ENCODE measurements at regions not wholly inside any gene's neighbourhood (a gene's known extent, or its start where the extent isn't known, plus 50 kb on each side); places are given as distances from the start of the nearest gene placed in this dataset.

DNA sequence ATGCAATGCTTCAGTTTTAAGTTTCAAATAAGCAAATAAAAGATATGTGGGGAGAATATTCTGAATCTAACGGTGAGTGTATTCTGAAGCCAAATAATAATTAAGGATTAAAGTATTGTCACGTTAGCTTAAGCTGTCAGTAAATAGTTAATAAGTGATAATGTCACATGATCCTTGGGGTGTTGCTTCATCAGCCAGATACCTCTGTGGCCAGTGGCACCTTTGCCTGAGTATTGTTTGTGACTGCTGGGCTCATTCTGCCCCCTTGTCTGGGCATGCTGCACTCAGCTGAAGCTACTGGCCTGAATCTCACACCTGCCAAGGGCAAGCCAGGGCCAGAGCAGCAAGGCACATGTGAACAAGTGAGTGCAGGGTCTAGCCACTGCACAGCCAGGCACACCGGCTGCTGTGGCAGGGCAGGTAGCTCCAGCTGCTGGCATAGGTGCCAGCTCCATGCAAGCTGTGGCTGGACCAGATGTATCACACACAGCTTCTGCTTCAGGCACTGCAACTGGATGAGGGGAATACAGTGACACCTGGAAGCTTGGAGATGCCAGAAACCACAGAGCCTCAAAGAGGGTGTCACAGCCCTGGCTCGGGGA is 739.7 kb downstream of the SLC6A15 start:
- Histone ChIP-seq H3K79me2 (ENCODE audit: insufficient read depth, low read length) (no peaks in the 10 kb centered on the region), H3K27me3 (ENCODE audit: insufficient read depth, low read length) (no peaks in the 10 kb centered on the region), H3K9ac (ENCODE audit: low read length) (no peak overlapping the region), H3K4me1 (ENCODE audit: insufficient read depth, low read length, severe bottlenecking) (no peaks in the 10 kb centered on the region), H3K36me3 (ENCODE audit: insufficient read depth, low read length) (no peaks in the 10 kb centered on the region), H4K20me1 (ENCODE audit: insufficient read depth, low read length) (no peaks in the 10 kb centered on the region), H3K9me2 (ENCODE audit: low read depth, low read length) (no peaks in the 10 kb centered on the region), H3K27ac (ENCODE audit: low read depth, low read length, poor library complexity, severe bottlenecking) (no peak overlapping the region), H3K4me2 (ENCODE audit: low read length) (no peak overlapping the region), H2AFZ (ENCODE audit: low read length) (no peak overlapping the region), H3K9me3 (ENCODE audit: low read length) (no peaks in the 10 kb centered on the region), H3F3A (ENCODE audit: insufficient read depth, low read length) (no peaks in the 10 kb centered on the region), H3K4me3 (ENCODE audit: low read depth, low read length, poor library complexity, severe bottlenecking) (no peak overlapping the region)
- TF ChIP-seq, protein P1, sequence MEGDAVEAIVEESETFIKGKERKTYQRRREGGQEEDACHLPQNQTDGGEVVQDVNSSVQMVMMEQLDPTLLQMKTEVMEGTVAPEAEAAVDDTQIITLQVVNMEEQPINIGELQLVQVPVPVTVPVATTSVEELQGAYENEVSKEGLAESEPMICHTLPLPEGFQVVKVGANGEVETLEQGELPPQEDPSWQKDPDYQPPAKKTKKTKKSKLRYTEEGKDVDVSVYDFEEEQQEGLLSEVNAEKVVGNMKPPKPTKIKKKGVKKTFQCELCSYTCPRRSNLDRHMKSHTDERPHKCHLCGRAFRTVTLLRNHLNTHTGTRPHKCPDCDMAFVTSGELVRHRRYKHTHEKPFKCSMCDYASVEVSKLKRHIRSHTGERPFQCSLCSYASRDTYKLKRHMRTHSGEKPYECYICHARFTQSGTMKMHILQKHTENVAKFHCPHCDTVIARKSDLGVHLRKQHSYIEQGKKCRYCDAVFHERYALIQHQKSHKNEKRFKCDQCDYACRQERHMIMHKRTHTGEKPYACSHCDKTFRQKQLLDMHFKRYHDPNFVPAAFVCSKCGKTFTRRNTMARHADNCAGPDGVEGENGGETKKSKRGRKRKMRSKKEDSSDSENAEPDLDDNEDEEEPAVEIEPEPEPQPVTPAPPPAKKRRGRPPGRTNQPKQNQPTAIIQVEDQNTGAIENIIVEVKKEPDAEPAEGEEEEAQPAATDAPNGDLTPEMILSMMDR (IDR thresholded peaks at IDR 0.05; ENCODE audit: low read length), result no peak
- TF ChIP-seq EZH2 (IDR thresholded peaks at IDR 0.05; ENCODE audit: borderline replicate concordance, low read length), result no peak

- no peaks in the 10 kb centered on the region for H3K4me1 ChIP-seq (ENCODE audit: insufficient read depth, low read length, severe bottlenecking)
- H3K27me3 ChIP-seq (ENCODE audit: insufficient read depth, low read length), result no peaks in the 10 kb centered on the region
- H4K20me1 ChIP-seq (ENCODE audit: insufficient read depth, low read length), result no peaks in the 10 kb centered on the region
- H3K27ac ChIP-seq (ENCODE audit: low read depth, low read length, poor library complexity, severe bottlenecking), result no peak overlapping the region
- no peaks in the 10 kb centered on the region for H3F3A ChIP-seq (ENCODE audit: insufficient read depth, low read length)
- TF ChIP-seq EZH2 (IDR thresholded peaks at IDR 0.05; ENCODE audit: borderline replicate concordance, low read length), result no peak
- TF ChIP-seq, protein P1 (IDR thresholded peaks at IDR 0.05; ENCODE audit: low read length), result no peak
- no peaks in the 10 kb centered on the region for H3K9me2 ChIP-seq (ENCODE audit: low read depth, low read length)
- no peak overlapping the region for H3K4me3 ChIP-seq (ENCODE audit: low read depth, low read length, poor library complexity, severe bottlenecking)
- H2AFZ ChIP-seq (ENCODE audit: low read length), result no peak overlapping the region
- H3K36me3 ChIP-seq (ENCODE audit: insufficient read depth, low read length), result no peaks in the 10 kb centered on the region
- H3K4me2 ChIP-seq (ENCODE audit: low read length), result no peak overlapping the region
- no peaks in the 10 kb centered on the region for H3K9me3 ChIP-seq (ENCODE audit: low read length)
- no peaks in the 10 kb centered on the region for H3K79me2 ChIP-seq (ENCODE audit: insufficient read depth, low read length)
- H3K9ac ChIP-seq (ENCODE audit: low read length), result no peak overlapping the region
These were observed 745.8 kb downstream of the SLC6A15 start for GRCh38 chr12:84166812-84167211.

GRCh38 chr12:84165998-84166571 is 746.5 kb downstream of the SLC6A15 start:
- no peak overlapping the region for H3K4me3 ChIP-seq (ENCODE audit: low read depth, low read length, poor library complexity, severe bottlenecking)
- no peaks in the 10 kb centered on the region for H3K36me3 ChIP-seq (ENCODE audit: insufficient read depth, low read length)

More at GRCh38 chr12:84165998-84166571, 746.5 kb downstream of the SLC6A15 start:
- Histone ChIP-seq H4K20me1 (ENCODE audit: insufficient read depth, low read length) (no peaks in the 10 kb centered on the region), H2AFZ (ENCODE audit: low read length) (no peak overlapping the region), H3K27ac (ENCODE audit: low read depth, low read length, poor library complexity, severe bottlenecking) (no peak overlapping the region), H3K4me1 (ENCODE audit: insufficient read depth, low read length, severe bottlenecking) (no peaks in the 10 kb centered on the region), H3F3A (ENCODE audit: insufficient read depth, low read length) (no peaks in the 10 kb centered on the region), H3K9me2 (ENCODE audit: low read depth, low read length) (no peaks in the 10 kb centered on the region), H3K4me2 (ENCODE audit: low read length) (no peak overlapping the region), H3K27me3 (ENCODE audit: insufficient read depth, low read length) (no peaks in the 10 kb centered on the region), H3K79me2 (ENCODE audit: insufficient read depth, low read length) (no peaks in the 10 kb centered on the region), H3K9me3 (ENCODE audit: low read length) (no peaks in the 10 kb centered on the region), H3K9ac (ENCODE audit: low read length) (no peak overlapping the region)
- TF ChIP-seq, protein P1 (IDR thresholded peaks at IDR 0.05; ENCODE audit: low read length), result no peak
- no peak for TF ChIP-seq EZH2 (IDR thresholded peaks at IDR 0.05; ENCODE audit: borderline replicate concordance, low read length)
